SK-N-SH (cell line): ENCODE measurements at regions not wholly inside any gene's neighbourhood (a gene's known extent, or its start where the extent isn't known, plus 50 kb on each side); places are given as distances from the start of the nearest gene placed in this dataset.

ENCODE experiments used
- CTCF ChIP-seq: fragments of 200-600 bp; sonication (generic); IDR thresholded peaks from 2 replicates; pipeline ENCODE4 v1.6.1; 2017; ENCODE audit warnings: antibody characterized with exemption, mild to moderate bottlenecking, moderate library complexity
- ELF1 ChIP-seq: IDR thresholded peaks from 2 replicates; pipeline ENCODE4 v1.4.0; 2012
- EP300 ChIP-seq, 2 experiments: IDR thresholded peaks; 2 replicates each; pipeline versions ENCODE4 v1.4.0 to v1.6.1; 2012; ENCODE audit warnings: borderline replicate concordance in 1 of 2, low read depth in 1 of 2, low read length in 1 of 2
- EZH2phosphoT487 ChIP-seq: fragments of 200-600 bp; sonication (generic); IDR thresholded peaks from 2 replicates; pipeline ENCODE4 v1.6.1; 2017; ENCODE audit warnings: low read depth, mixed run types, mild to moderate bottlenecking, antibody characterized with exemption, moderate library complexity, borderline replicate concordance
- GABPA ChIP-seq: IDR thresholded peaks from 2 replicates; pipeline ENCODE4 v1.4.0; 2012; ENCODE audit warnings: low read depth, mild to moderate bottlenecking
- JUND ChIP-seq: IDR thresholded peaks from 2 replicates; pipeline ENCODE4 v1.4.0; 2012
- POLR2AphosphoS5 ChIP-seq: IDR thresholded peaks from 2 replicates; pipeline ENCODE4 v1.6.1; 2012; ENCODE audit warnings: low read depth, low read length
- RAD21 ChIP-seq: IDR thresholded peaks from 2 replicates; pipeline ENCODE4 v1.6.1; 2012; ENCODE audit warnings: mild to moderate bottlenecking, low read length
- RCOR1 ChIP-seq: fragments of 150-350 bp; IDR thresholded peaks from 2 replicates; pipeline ENCODE4 v1.6.1; 2017; ENCODE audit warnings: antibody characterized with exemption, low read length
- RFX5 ChIP-seq: IDR thresholded peaks from 2 replicates; pipeline ENCODE4 v1.6.1; 2012; ENCODE audit warnings: mild to moderate bottlenecking, improper control_type of control experiment, low read length
- SIN3A ChIP-seq: IDR thresholded peaks from 2 replicates; pipeline ENCODE4 v1.6.1; 2012; ENCODE audit warnings: low read depth, mild to moderate bottlenecking, low read length, moderate library complexity, borderline replicate concordance
- TAF1 ChIP-seq: IDR thresholded peaks from 2 replicates; pipeline ENCODE4 v1.6.1; 2012; ENCODE audit warnings: low read depth, mild to moderate bottlenecking, low read length, moderate library complexity, borderline replicate concordance

DNA sequence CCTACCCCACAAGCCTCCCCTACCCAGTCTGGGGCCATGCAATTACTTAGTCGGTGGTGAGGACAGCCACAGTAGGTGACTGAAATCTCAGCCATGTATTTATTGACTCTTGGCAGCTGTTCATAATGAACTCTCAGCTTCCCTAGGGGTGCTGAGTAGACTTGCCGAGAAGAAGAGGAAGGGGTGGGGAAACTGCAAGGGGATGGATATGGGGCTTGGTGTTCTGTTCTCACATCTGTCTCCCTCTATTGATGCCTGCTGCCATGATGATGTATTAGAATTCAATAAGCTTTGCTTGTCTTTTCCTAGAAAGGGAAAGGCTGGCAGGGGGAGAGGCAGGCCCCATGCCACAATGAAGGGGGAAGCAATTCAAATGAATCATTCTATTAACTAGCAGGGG, 112.9 kb downstream of the GP2 start:
- no peak for TF ChIP-seq TAF1
- no peak for TF ChIP-seq CTCF
- TF ChIP-seq EZH2phosphoT487: no peak
- no peak for TF ChIP-seq GABPA
- TF ChIP-seq SIN3A: no peak
- TF ChIP-seq RCOR1: no peak
- no peak for TF ChIP-seq RAD21
- TF ChIP-seq POLR2AphosphoS5: no peak
- no peak for TF ChIP-seq JUND
- no peak for TF ChIP-seq EP300 (IDR thresholded peaks at IDR 0.05; ENCODE audit: borderline replicate concordance in 1 of 2, low read depth in 1 of 2, low read length in 1 of 2)
- TF ChIP-seq RFX5: no peak
- no peak for TF ChIP-seq ELF1
